H1 (cell line): ENCODE measurements at regions not wholly inside any gene's neighbourhood (a gene's known extent, or its start where the extent isn't known, plus 50 kb on each side); places are given as distances from the start of the nearest gene placed in this dataset.

Experiments used
- CTCF ChIA-PET: fragments of 300-600 bp; sonication (Branson Sonifier 250); formaldehyde crosslinking; loops from one replicate; lab custom pipeline; 2021; ENCODE audit not compliant: partially characterized antibody; lab: Charles Lee
- POLR2A ChIA-PET: fragments of 300-600 bp; sonication (Branson Sonifier 250); formaldehyde crosslinking; loops from one replicate; lab custom pipeline; 2021; ENCODE audit warnings: inconsistent platforms; ENCODE audit not compliant: partially characterized antibody; lab: Charles Lee
- DNase-seq, 2 experiments: peaks; one replicate each; pipeline versions ENCODE4 v3.0.0 to v3.0.0-alpha.2; 2010 to 2022; ENCODE audit warnings: low spot score in 2 of 2, low read depth in 1 of 2, mixed read lengths in 1 of 2
- FAIRE-seq: peaks from 2 replicates; lab custom pipeline; 2011; peaks lifted over from hg19 to GRCh38; lab: Jason Lieb, UNC
- H2AFZ ChIP-seq: 2 replicates; pipeline ENCODE4 v1.8.1; 2012; ENCODE audit warnings: low read length, inconsistent platforms
- H2AK5ac ChIP-seq: 2 replicates; pipeline ENCODE4 v1.6.1; 2013; ENCODE audit warnings: low read depth, low read length
- H2BK120ac ChIP-seq: replicated peaks from 2 replicates; pipeline ENCODE3; 2013; ENCODE audit warnings: low read depth, low read length, inconsistent platforms
- H2BK12ac ChIP-seq: 2 replicates; pipeline ENCODE4 v1.6.1; 2013; ENCODE audit warnings: low read depth, low read length
- H2BK15ac ChIP-seq: 2 replicates; pipeline ENCODE4 v1.6.1; 2013; ENCODE audit warnings: low read length
- H2BK20ac ChIP-seq: 2 replicates; pipeline ENCODE4 v1.6.1; 2013; ENCODE audit warnings: low read length
- H2BK5ac ChIP-seq: 2 replicates; pipeline ENCODE4 v1.6.1; 2013; ENCODE audit warnings: low read depth, low read length
- H3K14ac ChIP-seq: 2 replicates; pipeline ENCODE4 v1.6.1; 2013; ENCODE audit warnings: inconsistent platforms; ENCODE audit not compliant: insufficient read length
- H3K18ac ChIP-seq: 2 replicates; pipeline ENCODE4 v1.6.1; 2013; ENCODE audit warnings: low read length; ENCODE audit errors: extremely low read depth
- H3K23ac ChIP-seq: 2 replicates; pipeline ENCODE4 v1.6.1; 2013; ENCODE audit warnings: inconsistent platforms; ENCODE audit not compliant: insufficient read length
- H3K23me2 ChIP-seq: 2 replicates; pipeline ENCODE4 v1.6.1; 2013; ENCODE audit warnings: low read depth, low read length
- H3K27ac ChIP-seq: 2 replicates; pipeline ENCODE4 v1.6.1; 2011; ENCODE audit warnings: low read depth, low read length, inconsistent platforms
- H3K27me3 ChIP-seq, 4 experiments: replicated peaks in 1 of 4; 1 replicate in 1 of 4; 2 replicates in 3 of 4; pipeline versions ENCODE4 v1.6.1 to v1.8.1; 2011 to 2013; ENCODE audit warnings: low read length in 3 of 4, mild to moderate bottlenecking in 3 of 4, inconsistent platforms in 2 of 4, mixed read lengths in 2 of 4, moderate library complexity in 1 of 4; ENCODE audit not compliant: control insufficient read depth in 3 of 4, insufficient read depth in 3 of 4; ENCODE audit errors: extremely low read depth in 1 of 4
- H3K36me3 ChIP-seq, 4 experiments: 2 replicates each; pipeline versions ENCODE4 v1.6.1 to v1.8.1; 2011 to 2013; ENCODE audit warnings: mild to moderate bottlenecking in 4 of 4, low read length in 3 of 4, moderate library complexity in 2 of 4, control low read depth in 1 of 4, inconsistent platforms in 1 of 4; ENCODE audit not compliant: insufficient read depth in 4 of 4, control insufficient read depth in 2 of 4
- H3K4ac ChIP-seq: replicated peaks from 2 replicates; pipeline ENCODE3; 2013; ENCODE audit warnings: low read length, low read depth, mixed read lengths, inconsistent platforms; ENCODE audit not compliant: insufficient read length
- H3K4me1 ChIP-seq, 4 experiments: replicated peaks in 1 of 4; 1 replicate in 1 of 4; 2 replicates in 3 of 4; pipeline versions ENCODE4 v1.6.1 to v1.8.1; 2011 to 2013; ENCODE audit warnings: low read length in 3 of 4, inconsistent platforms in 2 of 4, mixed read lengths in 1 of 4; ENCODE audit not compliant: insufficient read depth in 4 of 4, control insufficient read depth in 3 of 4
- H3K4me2 ChIP-seq, 2 experiments: 2 replicates each; pipeline versions ENCODE4 v1.6.1 to v1.8.1; 2011 to 2013; ENCODE audit warnings: low read depth in 2 of 2, low read length in 2 of 2, control low read depth in 1 of 2, inconsistent platforms in 1 of 2, mild to moderate bottlenecking in 1 of 2; ENCODE audit not compliant: insufficient read depth in 1 of 2
- H3K4me3 ChIP-seq, 4 experiments: fragments of 200-600, 300-600 bp in 1 of 4; sonication (generic), shearing (Covaris generic), sonication (Bioruptor Twin) in 1 of 4; 2 replicates each; pipeline versions ENCODE4 v1.5.1 to v1.8.1; 2011 to 2016; ENCODE audit warnings: low read length in 4 of 4, low read depth in 3 of 4, control low read depth in 2 of 4, inconsistent platforms in 2 of 4, mild to moderate bottlenecking in 2 of 4, mixed read lengths in 1 of 4, moderate library complexity in 1 of 4; ENCODE audit not compliant: insufficient read depth in 2 of 4; ENCODE audit errors: extremely low read depth in 1 of 4
- H3K56ac ChIP-seq: replicated peaks from 2 replicates; pipeline ENCODE3; 2013; ENCODE audit warnings: low read depth, mild to moderate bottlenecking, mixed read lengths, low read length, inconsistent platforms; ENCODE audit not compliant: insufficient read length
- H3K79me1 ChIP-seq: 2 replicates; pipeline ENCODE4 v1.6.1; 2013; ENCODE audit warnings: low read depth, low read length, control low read depth
- H3K79me2 ChIP-seq, 2 experiments: 2 replicates each; pipeline versions ENCODE4 v1.6.1 to v1.8.1; 2012 to 2013; ENCODE audit warnings: low read length in 2 of 2, mild to moderate bottlenecking in 2 of 2, inconsistent platforms in 1 of 2; ENCODE audit not compliant: insufficient read depth in 2 of 2, control insufficient read depth in 1 of 2
- H3K9ac ChIP-seq, 4 experiments: replicated peaks in 1 of 4; 1 replicate in 1 of 4; 2 replicates in 3 of 4; pipeline versions ENCODE4 v1.6.1 to v1.8.1; 2011 to 2013; ENCODE audit warnings: low read depth in 3 of 4, low read length in 3 of 4, control low read depth in 2 of 4, mild to moderate bottlenecking in 2 of 4, moderate library complexity in 2 of 4, inconsistent platforms in 1 of 4; ENCODE audit errors: extremely low read depth in 1 of 4
- H3K9me3 ChIP-seq, 2 experiments: 2 replicates each; pipeline versions ENCODE4 v1.6.1 to v1.8.1; 2012 to 2013; ENCODE audit warnings: mild to moderate bottlenecking in 2 of 2, moderate library complexity in 2 of 2, control low read depth in 1 of 2, inconsistent platforms in 1 of 2, low read depth in 1 of 2, low read length in 1 of 2, mixed read lengths in 1 of 2; ENCODE audit not compliant: insufficient read depth in 2 of 2
- H4K20me1 ChIP-seq, 2 experiments: replicated peaks in 1 of 2; 2 replicates each; pipeline versions ENCODE3 to v1.8.1; 2011 to 2013; ENCODE audit warnings: inconsistent platforms in 2 of 2, low read length in 2 of 2, mild to moderate bottlenecking in 1 of 2; ENCODE audit not compliant: insufficient read depth in 2 of 2, control insufficient read depth in 1 of 2
- H4K5ac ChIP-seq: 2 replicates; pipeline ENCODE4 v1.6.1; 2013; ENCODE audit warnings: low read length, low read depth, mixed read lengths, inconsistent platforms; ENCODE audit not compliant: insufficient read length
- H4K8ac ChIP-seq: 2 replicates; pipeline ENCODE4 v1.8.0; 2013; ENCODE audit warnings: mild to moderate bottlenecking, moderate library complexity, low read length, inconsistent platforms; ENCODE audit not compliant: insufficient read depth; ENCODE audit errors: extremely low read depth
- H4K91ac ChIP-seq: replicated peaks from 2 replicates; pipeline ENCODE3; 2013; ENCODE audit warnings: low read length, mixed read lengths, inconsistent platforms; ENCODE audit not compliant: insufficient read length
- ASH2L ChIP-seq: fragments of 200-600, 300-600 bp; sonication (generic); IDR thresholded peaks from one replicate; pipeline ENCODE4 v1.7.1; 2017; ENCODE audit warnings: low read length
- BRCA1 ChIP-seq: IDR thresholded peaks from 2 replicates; pipeline ENCODE4 v1.6.1; 2012; ENCODE audit warnings: low read depth, low read length, improper control_type of control experiment
- PHF8 ChIP-seq: fragments of 200-600 bp; sonication (generic); conservative IDR thresholded peaks from 2 replicates; pipeline ENCODE4 v1.7.1; 2012; ENCODE audit warnings: low read depth, mild to moderate bottlenecking, inconsistent platforms, low read length, moderate library complexity
- POLR2AphosphoS5 ChIP-seq: IDR thresholded peaks from 2 replicates; pipeline ENCODE4 v1.6.1; 2011; ENCODE audit warnings: low read depth, low read length
- POU5F1 ChIP-seq: IDR thresholded peaks from 2 replicates; pipeline ENCODE4 v1.6.1; 2011; ENCODE audit warnings: low read depth, mild to moderate bottlenecking, low read length, moderate library complexity
- RFX5 ChIP-seq: IDR thresholded peaks from 2 replicates; pipeline ENCODE4 v1.6.1; 2011; ENCODE audit warnings: low read depth, low read length, improper control_type of control experiment, borderline replicate concordance
- SIX5 ChIP-seq: IDR thresholded peaks from 2 replicates; pipeline ENCODE4 v1.6.1; 2011; ENCODE audit warnings: mild to moderate bottlenecking, low read depth, low read length
- TAF1 ChIP-seq: IDR thresholded peaks from 2 replicates; pipeline ENCODE4 v1.6.1; 2011; ENCODE audit warnings: mild to moderate bottlenecking, low read depth, low read length
- WGBS, 2 experiments: shearing (Covaris generic) in 1 of 2; methylation state at CpG; one replicate each; pipeline versions ENCODE4 v1.1.6 to v1.1.7; 2013 to 2015; ENCODE audit warnings: low lambda C conversion rate in 2 of 2, mixed read lengths in 2 of 2, inconsistent platforms in 1 of 2, low coverage in 1 of 2, missing lambda C conversion rate in 1 of 2; ENCODE audit not compliant: insufficient replicate concordance in 2 of 2, insufficient coverage in 1 of 2, insufficient read length in 1 of 2; ENCODE audit errors: extremely low coverage in 1 of 2, missing lambda C conversion rate in 1 of 2; 5-methylcytosine and 5-hydroxymethylcytosine counted together

DNA sequence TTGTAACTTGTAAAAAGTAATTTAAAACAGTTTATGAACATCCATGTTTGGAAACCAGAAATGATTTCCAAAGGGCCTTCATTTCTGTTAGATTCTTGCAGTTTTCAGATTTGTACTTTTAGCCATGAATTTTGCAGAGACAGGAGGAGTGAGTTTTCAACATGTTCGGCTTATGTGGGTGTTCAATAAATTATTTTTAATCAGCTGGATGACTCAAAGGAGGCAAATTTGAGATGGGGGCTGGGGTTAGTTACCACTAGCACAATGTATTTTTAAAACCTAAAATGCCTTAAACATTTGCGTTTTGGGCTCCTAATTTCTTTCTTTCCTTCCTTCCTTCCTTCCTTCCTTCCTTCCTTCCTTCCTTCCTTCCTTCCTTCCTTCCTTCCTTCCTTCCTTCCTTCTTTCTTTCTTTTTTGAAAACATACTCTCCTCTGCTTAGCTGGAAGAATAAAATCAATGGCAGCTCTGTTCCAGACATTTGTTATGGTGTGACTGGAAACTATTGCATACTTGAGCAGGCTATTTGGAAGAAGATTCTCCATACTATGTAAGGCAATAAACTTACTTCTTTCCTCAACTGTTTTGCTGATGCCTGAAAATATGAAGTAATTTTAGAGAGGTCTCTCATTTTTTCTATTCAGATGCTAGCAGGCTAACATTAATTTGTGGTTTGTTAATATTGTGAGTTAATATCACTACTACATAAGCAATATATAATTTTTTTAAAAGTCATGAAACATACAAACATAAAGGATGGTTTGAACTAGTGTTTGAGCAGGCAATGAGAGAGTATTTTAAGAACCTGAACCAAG, 394.4 kb downstream of the NYAP2 start:
- Histone ChIP-seq H3K36me3 (no peaks in the 10 kb centered on the region), H3K27me3 (no peaks in the 10 kb centered on the region), H3K9ac (no peak overlapping the region), H3K4me3 (no peak overlapping the region), H4K20me1 (no peaks in the 10 kb centered on the region), H2BK12ac (no peak overlapping the region), H2BK120ac (no peak overlapping the region), H3K9me3 (no peaks in the 10 kb centered on the region), H3K79me2 (no peaks in the 10 kb centered on the region), H4K8ac (no peak overlapping the region), H3K23ac (no peak overlapping the region), H4K91ac (no peak overlapping the region), H2AK5ac (no peak overlapping the region), H3K14ac (no peak overlapping the region), H3K56ac (no peak overlapping the region), H2AFZ (no peak overlapping the region), H3K4me2 (no peak overlapping the region), H3K18ac (no peak overlapping the region), H4K5ac (no peak overlapping the region), H2BK15ac (no peak overlapping the region), H3K27ac (no peak overlapping the region), H3K23me2 (no peaks in the 10 kb centered on the region), H3K79me1 (no peaks in the 10 kb centered on the region), H3K4me1 (no peaks in the 10 kb centered on the region), H2BK20ac (no peak overlapping the region), H3K4ac (no peak overlapping the region), H2BK5ac (no peak overlapping the region)
- DNase-seq (no peak), FAIRE-seq (no peak)
- ChIA-PET CTCF (interaction anchor here (1.2 kb wide), 1 partner anchor 10 kb away, joined by 3 read pairs; no protein-coding TSS in a partner anchor), POLR2A (no interaction called here)
- TF ChIP-seq PHF8 (no peak), SIX5 (no peak), BRCA1 (no peak), RFX5 (no peak), ASH2L (no peak), POU5F1 (no peak), POLR2AphosphoS5 (no peak), TAF1 (no peak)
- WGBS, 2 experiments, result 71% methylated on average over 2 of the region's 2 CpGs; no CpG with 5 or more reads in 1 of the 2 experiments
